B cell (primary cell): ENCODE measurements at regions not wholly inside any gene's neighbourhood (a gene's known extent, or its start where the extent isn't known, plus 50 kb on each side); places are given as distances from the start of the nearest gene placed in this dataset.

ENCODE experiments used
- ATAC-seq: fragments of 200-7000 bp; cut with Tn5 transposase; one replicate; pipeline ENCODE4 v1.10.0; 2021; ENCODE audit warnings: low read depth, mild to moderate bottlenecking, moderate number of reproducible peaks, moderate library complexity
- CTCF ChIA-PET: fragments of 350-600 bp; sonication (Branson Sonifier 250); formaldehyde crosslinking; loops from one replicate; lab custom pipeline; 2021; ENCODE audit warnings: antibody characterized with exemption, inconsistent platforms; lab: Charles Lee
- POLR2A ChIA-PET: fragments of 350-600 bp; sonication (Branson Sonifier 250); formaldehyde crosslinking; loops from one replicate; lab custom pipeline; 2021; ENCODE audit warnings: antibody characterized with exemption; lab: Charles Lee
- DNase-seq: peaks from one replicate; pipeline ENCODE4 v3.0.0; 2013
- H2AFZ ChIP-seq: 2 replicates; pipeline ENCODE4 v1.6.1; 2012; ENCODE audit warnings: mild to moderate bottlenecking, low read depth, low read length; ENCODE audit not compliant: insufficient read depth, poor library complexity, severe bottlenecking
- H3K27ac ChIP-seq, 2 donors: 1 replicate in 1 of 2; 2 replicates in 1 of 2; pipeline ENCODE4 v1.5.1; 2012 to 2013; ENCODE audit warnings: low read length in 2 of 2, mild to moderate bottlenecking in 2 of 2, moderate library complexity in 1 of 2
- H3K27me3 ChIP-seq, 4 experiments: fragments of 200-600 bp in 1 of 4; sonication (generic) in 1 of 4; replicated peaks in 1 of 4; 1 replicate in 2 of 4; 2 replicates in 2 of 4; pipeline versions ENCODE4 v1.6.1 to v1.7.0; 2013 to 2016; ENCODE audit warnings: low read length in 3 of 4, mild to moderate bottlenecking in 2 of 4, mixed read lengths in 1 of 4, moderate library complexity in 1 of 4; ENCODE audit not compliant: insufficient read depth in 4 of 4, control insufficient read depth in 3 of 4; ENCODE audit errors: control extremely low read depth in 1 of 4
- H3K36me3 ChIP-seq, 2 experiments: replicated peaks in 1 of 2; 1 replicate in 1 of 2; 2 replicates in 1 of 2; pipeline versions ENCODE4 v1.6.1 to v1.7.1; 2013; ENCODE audit warnings: low read length in 1 of 2; ENCODE audit not compliant: insufficient read depth in 2 of 2, control insufficient read depth in 1 of 2; ENCODE audit errors: control extremely low read depth in 1 of 2, extremely low read depth in 1 of 2
- H3K4me1 ChIP-seq, 2 donors: fragments of 200-600 bp in 1 of 2; sonication (generic) in 1 of 2; 1 replicate in 1 of 2; 2 replicates in 1 of 2; pipeline versions ENCODE4 v1.5.1 to v1.6.1; 2013 to 2017; ENCODE audit warnings: low read length in 2 of 2; ENCODE audit not compliant: control insufficient read depth in 2 of 2, insufficient read depth in 2 of 2
- H3K4me2 ChIP-seq: replicated peaks from 2 replicates; pipeline ENCODE3; 2012; ENCODE audit warnings: mild to moderate bottlenecking, low read depth, low read length; ENCODE audit not compliant: poor library complexity, severe bottlenecking
- H3K4me3 ChIP-seq, 5 experiments: fragments of 200-600 bp in 1 of 5; sonication (generic) in 1 of 5; 1 replicate in 3 of 5; 2 replicates in 2 of 5; pipeline versions ENCODE4 v1.5.1 to v1.7.0; 2011 to 2016; ENCODE audit warnings: low read length in 4 of 5, mild to moderate bottlenecking in 4 of 5, low read depth in 2 of 5, control low read depth in 1 of 5, moderate library complexity in 1 of 5; ENCODE audit not compliant: insufficient read depth in 1 of 5; ENCODE audit errors: control extremely low read depth in 1 of 5, extremely low read depth in 1 of 5
- H3K79me2 ChIP-seq: fragments of 200-600 bp; sonication (generic); one replicate; pipeline ENCODE4 v1.6.0; 2016; ENCODE audit warnings: low read length; ENCODE audit not compliant: control insufficient read depth, insufficient read depth
- H3K9ac ChIP-seq: fragments of 200-600 bp; sonication (generic); 2 replicates; pipeline ENCODE4 v1.6.1; 2017; ENCODE audit warnings: mild to moderate bottlenecking, low read length, moderate library complexity
- H3K9me3 ChIP-seq, 3 donors: one replicate each; pipeline versions ENCODE4 v1.6.1 to v1.7.1; 2013; ENCODE audit warnings: low read length in 2 of 3; ENCODE audit not compliant: control insufficient read depth in 2 of 3, insufficient read depth in 1 of 3; ENCODE audit errors: control extremely low read depth in 1 of 3
- H4K20me1 ChIP-seq: 2 replicates; pipeline ENCODE4 v1.6.0; 2012; ENCODE audit warnings: mild to moderate bottlenecking, low read length; ENCODE audit not compliant: insufficient read depth, control insufficient read depth, poor library complexity, severe bottlenecking
- H3K27ac Mint-ChIP-seq: one replicate; pipeline ENCODE4 v1.8.0; 2021; ENCODE audit warnings: mixed read lengths
- H3K27me3 Mint-ChIP-seq: one replicate; pipeline ENCODE4 v1.8.0; 2021; ENCODE audit warnings: mixed read lengths
- H3K4me1 Mint-ChIP-seq: one replicate; pipeline ENCODE4 v1.8.0; 2021; ENCODE audit warnings: mixed read lengths
- H3K4me3 Mint-ChIP-seq: one replicate; pipeline ENCODE4 v1.8.0; 2021; ENCODE audit warnings: mixed read lengths
- H3K9me3 Mint-ChIP-seq: one replicate; pipeline ENCODE4 v1.8.0; 2022; ENCODE audit warnings: mixed read lengths; ENCODE audit not compliant: insufficient read depth
- EZH2 ChIP-seq: IDR thresholded peaks from 2 replicates; pipeline ENCODE4 v1.6.1; 2012; ENCODE audit warnings: borderline replicate concordance, low read depth, mild to moderate bottlenecking, moderate library complexity, low read length; ENCODE audit not compliant: insufficient read depth, poor library complexity, severe bottlenecking
- WGBS: methylation state at CpG from one replicate; pipeline ENCODE4 v1.1.5; 2013; ENCODE audit warnings: missing lambda C conversion rate; ENCODE audit not compliant: insufficient coverage; 5-methylcytosine and 5-hydroxymethylcytosine counted together
- intact Hi-C: fragments of 100-400 bp; cut with micrococcal nuclease; formaldehyde crosslinking; loops from one replicate; pipeline ENCODE4 v1.10.0; 2022
- TF ChIP-seq, protein P1 (sequence below): fragments of 200-600 bp; IDR thresholded peaks from one replicate; pipeline ENCODE4 v1.8.0; 2022; ENCODE audit warnings: antibody characterized with exemption, mild to moderate bottlenecking

DNA sequence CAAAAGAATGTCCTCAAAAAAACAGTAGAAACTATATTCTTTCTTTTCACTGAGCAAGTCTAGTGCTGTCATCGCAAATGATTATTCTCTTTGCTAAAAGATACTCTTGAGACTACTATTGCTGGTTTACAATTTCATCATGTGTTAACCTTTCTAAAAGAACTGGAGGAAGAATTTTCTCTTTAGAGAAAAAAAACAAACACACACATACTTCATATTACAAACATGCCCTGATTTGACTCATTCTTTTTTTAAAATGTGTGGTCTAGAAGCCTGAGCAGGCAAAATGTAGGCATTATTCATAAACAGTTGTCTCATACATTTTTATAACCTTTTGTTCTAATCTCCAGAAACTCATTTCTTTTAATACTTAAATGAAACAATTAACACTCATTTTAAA, 60.6 kb upstream of the FAT4 start:
- ChIA-PET POLR2A (no interaction called here), CTCF (no interaction called here)
- H3K9me3 Mint-ChIP-seq: no peaks in the 10 kb centered on the region
- H3K4me3 ChIP-seq: no peak overlapping the region
- no CpG with 5 or more reads among the region's 1 CpG for WGBS
- no peak overlapping the region for H2AFZ ChIP-seq
- H3K4me1 Mint-ChIP-seq: no peaks in the 10 kb centered on the region
- ATAC-seq (no peak), DNase-seq (no peak)
- no peaks in the 10 kb centered on the region for H3K36me3 ChIP-seq
- no peak overlapping the region for H3K27ac Mint-ChIP-seq
- intact Hi-C loops: no loop called here
- no peaks in the 10 kb centered on the region for H3K27me3 Mint-ChIP-seq
- H3K9me3 ChIP-seq: no peaks in the 10 kb centered on the region
- H3K9ac ChIP-seq: no peak overlapping the region
- H3K27ac ChIP-seq: no peak overlapping the region
- no peak overlapping the region for H3K4me3 Mint-ChIP-seq
- H3K79me2 ChIP-seq: no peaks in the 10 kb centered on the region
- no peaks in the 10 kb centered on the region for H3K4me1 ChIP-seq
- TF ChIP-seq, protein P1, sequence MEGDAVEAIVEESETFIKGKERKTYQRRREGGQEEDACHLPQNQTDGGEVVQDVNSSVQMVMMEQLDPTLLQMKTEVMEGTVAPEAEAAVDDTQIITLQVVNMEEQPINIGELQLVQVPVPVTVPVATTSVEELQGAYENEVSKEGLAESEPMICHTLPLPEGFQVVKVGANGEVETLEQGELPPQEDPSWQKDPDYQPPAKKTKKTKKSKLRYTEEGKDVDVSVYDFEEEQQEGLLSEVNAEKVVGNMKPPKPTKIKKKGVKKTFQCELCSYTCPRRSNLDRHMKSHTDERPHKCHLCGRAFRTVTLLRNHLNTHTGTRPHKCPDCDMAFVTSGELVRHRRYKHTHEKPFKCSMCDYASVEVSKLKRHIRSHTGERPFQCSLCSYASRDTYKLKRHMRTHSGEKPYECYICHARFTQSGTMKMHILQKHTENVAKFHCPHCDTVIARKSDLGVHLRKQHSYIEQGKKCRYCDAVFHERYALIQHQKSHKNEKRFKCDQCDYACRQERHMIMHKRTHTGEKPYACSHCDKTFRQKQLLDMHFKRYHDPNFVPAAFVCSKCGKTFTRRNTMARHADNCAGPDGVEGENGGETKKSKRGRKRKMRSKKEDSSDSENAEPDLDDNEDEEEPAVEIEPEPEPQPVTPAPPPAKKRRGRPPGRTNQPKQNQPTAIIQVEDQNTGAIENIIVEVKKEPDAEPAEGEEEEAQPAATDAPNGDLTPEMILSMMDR: no peak
- TF ChIP-seq EZH2: no peak
- H4K20me1 ChIP-seq: no peaks in the 10 kb centered on the region
- no peak overlapping the region for H3K4me2 ChIP-seq
- H3K27me3 ChIP-seq: no peaks in the 10 kb centered on the region

DNA sequence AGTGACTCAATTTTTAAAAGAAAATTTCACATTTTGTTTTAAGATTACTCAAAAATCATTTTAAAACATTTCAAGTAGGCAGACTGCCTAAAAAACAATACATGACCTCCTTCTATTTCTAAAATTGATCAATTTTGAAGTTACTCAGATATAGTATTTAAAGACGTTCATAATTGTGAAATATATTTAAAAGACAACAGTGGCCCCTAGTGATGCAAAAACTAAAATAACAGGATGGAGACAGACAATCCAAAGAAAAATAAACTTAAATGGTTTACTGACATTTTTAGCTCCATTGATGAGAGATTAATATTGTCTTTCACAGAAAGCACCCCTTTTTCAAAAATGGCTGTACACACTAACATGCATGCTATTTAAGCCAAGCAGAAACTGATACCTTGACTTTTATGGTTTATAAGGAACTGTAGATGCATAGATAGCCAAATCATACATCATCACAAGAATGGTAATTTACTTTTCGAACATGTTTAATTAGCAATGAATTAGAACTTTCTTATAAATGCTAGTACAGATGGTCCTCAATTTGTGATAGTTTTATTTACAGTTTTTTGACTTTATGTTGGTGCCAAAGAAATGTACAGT, 69.8 kb upstream of the FAT4 start:
- Mint-ChIP-seq H3K9me3 (peaks cover 2% of the 10 kb centered on the region), H3K27me3 (no peaks in the 10 kb centered on the region), H3K27ac (no peak overlapping the region), H3K4me1 (no peaks in the 10 kb centered on the region), H3K4me3 (no peak overlapping the region)
- intact Hi-C loops: no loop called here
- no peaks in the 10 kb centered on the region for H3K36me3 ChIP-seq
- no peak overlapping the region for H3K27ac ChIP-seq
- H4K20me1 ChIP-seq: no peaks in the 10 kb centered on the region
- TF ChIP-seq EZH2: no peak
- TF ChIP-seq, protein P1: no peak
- DNase-seq: no peak
- H2AFZ ChIP-seq: no peak overlapping the region
- H3K9me3 ChIP-seq: no peaks in the 10 kb centered on the region
- no peak overlapping the region for H3K4me2 ChIP-seq
- no peaks in the 10 kb centered on the region for H3K79me2 ChIP-seq
- H3K27me3 ChIP-seq: no peaks in the 10 kb centered on the region
- no CpG with 5 or more reads among the region's 2 CpGs for WGBS
- no peaks in the 10 kb centered on the region for H3K4me1 ChIP-seq
- POLR2A ChIA-PET: no interaction called here
- no peak for ATAC-seq
- no peak overlapping the region for H3K9ac ChIP-seq
- no peak overlapping the region for H3K4me3 ChIP-seq
- CTCF ChIA-PET: no interaction called here
